OCI-LY1 (cell line): ENCODE measurements at regions not wholly inside any gene's neighbourhood (a gene's known extent, or its start where the extent isn't known, plus 50 kb on each side); places are given as distances from the start of the nearest gene placed in this dataset.

Experiments used
- CTCF ChIP-seq: fragments of 200-600 bp; sonication (generic), shearing (Covaris generic); IDR thresholded peaks from 2 replicates; pipeline ENCODE4 v1.5.1; 2017; ENCODE audit warnings: mild to moderate bottlenecking, antibody characterized with exemption, low read length, moderate library complexity, mixed read lengths
- EZH2 ChIP-seq: fragments of 200-600 bp; sonication (generic), shearing (Covaris generic); IDR thresholded peaks from 2 replicates; pipeline ENCODE4 v1.8.0; 2017; ENCODE audit warnings: borderline replicate concordance, mixed run types, mild to moderate bottlenecking, antibody characterized with exemption, low read length, moderate library complexity, mixed read lengths

- TF ChIP-seq CTCF (no peak), EZH2 (no peak)
Observed at GRCh38 chr3:87719060-87719459, 339.7 kb downstream of the CGGBP1 start.
